GM23248 (cell line): ENCODE measurements at regions not wholly inside any gene's neighbourhood (a gene's known extent, or its start where the extent isn't known, plus 50 kb on each side); places are given as distances from the start of the nearest gene placed in this dataset.
"Not testable (repeated sequence)": the region's sequence is repeated elsewhere in the genome, so short reads cannot be mapped to it uniquely, and the experiment has no call there.

Experiments used
- EZH2 ChIP-seq: fragments of 200-600 bp; sonication (generic); IDR thresholded peaks from 2 replicates; pipeline ENCODE4 v1.6.1; 2018; ENCODE audit warnings: antibody characterized with exemption, mild to moderate bottlenecking; ENCODE audit not compliant: insufficient read depth, poor library complexity, severe bottlenecking
- EZH2phosphoT487 ChIP-seq: fragments of 200-600 bp; sonication (generic); IDR thresholded peaks from 2 replicates; pipeline ENCODE4 v1.6.1; 2018; ENCODE audit warnings: antibody characterized with exemption, moderate library complexity, mild to moderate bottlenecking, low read depth; ENCODE audit not compliant: insufficient read depth

DNA sequence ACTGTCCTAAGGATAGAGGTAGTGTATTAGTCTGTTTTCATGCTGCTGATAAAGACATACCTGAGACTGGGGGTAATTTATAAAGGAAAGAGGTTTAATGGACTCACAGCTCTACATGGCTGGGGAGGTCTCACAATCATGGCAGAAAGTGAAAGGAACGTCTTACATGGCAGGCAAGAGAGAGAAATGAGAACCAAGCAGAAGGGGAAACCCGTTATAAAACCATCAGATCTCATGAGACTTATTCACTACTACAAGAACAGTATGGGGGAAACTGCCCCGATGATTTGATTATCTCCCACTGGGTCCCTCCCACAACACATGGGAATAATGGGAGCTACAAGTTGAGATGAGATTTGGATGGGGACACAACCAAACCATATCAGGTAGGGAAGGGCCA is 267.4 kb downstream of the EFCAB11 start:
- not testable (repeated sequence) for TF ChIP-seq EZH2, EZH2phosphoT487
